ENCODE measurements at regions not wholly inside any gene's neighbourhood (a gene's known extent, or its start where the extent isn't known, plus 50 kb on each side); places are given as distances from the start of the nearest gene placed in this dataset.
"Not testable (repeated sequence)": the region's sequence is repeated elsewhere in the genome, so short reads cannot be mapped to it uniquely, and the experiment has no call there.

- Histone ChIP-seq H3K4me2 (ENCODE audit: low read length) (peak overlapping the region; percentile 32), H3K9me3 (replicated peaks; ENCODE audit: low read length) (peaks cover 3% of the 10 kb centered on the region), H3K4me1 (ENCODE audit: control insufficient read depth, insufficient read depth, low read length) (peaks cover 16% of the 10 kb centered on the region), H3K4me3 (ENCODE audit: low read length) (no peak overlapping the region), H3K36me3 (ENCODE audit: insufficient read depth, low read length) (no peaks in the 10 kb centered on the region), H3K9ac (ENCODE audit: low read depth, low read length) (peak overlapping the region; percentile 6), H3K27me3 (ENCODE audit: control insufficient read depth, insufficient read depth, low read length) (peaks cover 25% of the 10 kb centered on the region)
Measured at GRCh38 chr15:69557020-69557706, 104.5 kb downstream of the RPLP1 start.

- H3K4me2 ChIP-seq (ENCODE audit: low read length), result peak overlapping the region; percentile 20
- no peaks in the 10 kb centered on the region for H3K36me3 ChIP-seq (ENCODE audit: insufficient read depth, low read length)
- H3K4me1 ChIP-seq (ENCODE audit: control insufficient read depth, insufficient read depth, low read length), result peaks cover 16% of the 10 kb centered on the region
- peaks cover 29% of the 10 kb centered on the region for H3K27me3 ChIP-seq (ENCODE audit: control insufficient read depth, insufficient read depth, low read length)
- H3K9me3 ChIP-seq (replicated peaks; ENCODE audit: low read length), result no peaks in the 10 kb centered on the region
- H3K4me3 ChIP-seq (ENCODE audit: low read length), result no peak overlapping the region
- H3K9ac ChIP-seq (ENCODE audit: low read depth, low read length), result no peak overlapping the region
Measured at GRCh38 chr15:69557707-69558409, 105.2 kb downstream of the RPLP1 start.

- Histone ChIP-seq H3K36me3 (ENCODE audit: insufficient read depth, low read length) (no peaks in the 10 kb centered on the region), H3K4me2 (ENCODE audit: low read length) (no peak overlapping the region), H3K9me3 (replicated peaks; ENCODE audit: low read length) (no peaks in the 10 kb centered on the region), H3K9ac (ENCODE audit: low read depth, low read length) (no peak overlapping the region), H3K4me1 (ENCODE audit: control insufficient read depth, insufficient read depth, low read length) (peaks cover 16% of the 10 kb centered on the region), H3K27me3 (ENCODE audit: control insufficient read depth, insufficient read depth, low read length) (peaks cover 33% of the 10 kb centered on the region), H3K4me3 (ENCODE audit: low read length) (no peak overlapping the region)
Measured at GRCh38 chr15:69559440-69560190, 107.0 kb downstream of the RPLP1 start.

GRCh38 chr15:69561071-69561784, 108.6 kb downstream of the RPLP1 start:
- Histone ChIP-seq H3K4me3 (ENCODE audit: low read length) (no peak overlapping the region), H3K4me2 (ENCODE audit: low read length) (no peak overlapping the region), H3K36me3 (ENCODE audit: insufficient read depth, low read length) (no peaks in the 10 kb centered on the region), H3K4me1 (ENCODE audit: control insufficient read depth, insufficient read depth, low read length) (peaks cover 16% of the 10 kb centered on the region), H3K9ac (ENCODE audit: low read depth, low read length) (no peak overlapping the region), H3K27me3 (ENCODE audit: control insufficient read depth, insufficient read depth, low read length) (peaks cover 33% of the 10 kb centered on the region), H3K9me3 (replicated peaks; ENCODE audit: low read length) (no peaks in the 10 kb centered on the region)

- H3K9ac ChIP-seq (ENCODE audit: low read depth, low read length), result no peak overlapping the region
- peaks cover 33% of the 10 kb centered on the region for H3K27me3 ChIP-seq (ENCODE audit: control insufficient read depth, insufficient read depth, low read length)
- no peaks in the 10 kb centered on the region for H3K9me3 ChIP-seq (replicated peaks; ENCODE audit: low read length)
- H3K36me3 ChIP-seq (ENCODE audit: insufficient read depth, low read length), result no peaks in the 10 kb centered on the region
- peaks cover 8% of the 10 kb centered on the region for H3K4me1 ChIP-seq (ENCODE audit: control insufficient read depth, insufficient read depth, low read length)
- no peak overlapping the region for H3K4me3 ChIP-seq (ENCODE audit: low read length)
- no peak overlapping the region for H3K4me2 ChIP-seq (ENCODE audit: low read length)
Measured at GRCh38 chr15:69562116-69562515, 109.5 kb downstream of the RPLP1 start.

GRCh38 chr15:69562564-69562963, 109.9 kb downstream of the RPLP1 start:
- peaks cover 5% of the 10 kb centered on the region for H3K4me1 ChIP-seq (ENCODE audit: control insufficient read depth, insufficient read depth, low read length)
- H3K9ac ChIP-seq (ENCODE audit: low read depth, low read length), result no peak overlapping the region
- H3K36me3 ChIP-seq (ENCODE audit: insufficient read depth, low read length), result no peaks in the 10 kb centered on the region
- peaks cover 33% of the 10 kb centered on the region for H3K27me3 ChIP-seq (ENCODE audit: control insufficient read depth, insufficient read depth, low read length)
- no peaks in the 10 kb centered on the region for H3K9me3 ChIP-seq (replicated peaks; ENCODE audit: low read length)
- H3K4me3 ChIP-seq (ENCODE audit: low read length), result no peak overlapping the region
- H3K4me2 ChIP-seq (ENCODE audit: low read length), result no peak overlapping the region

GRCh38 chr15:69565066-69565655, 112.5 kb downstream of the RPLP1 start:
- Histone ChIP-seq H3K9ac (ENCODE audit: low read depth, low read length) (no peak overlapping the region), H3K4me1 (ENCODE audit: control insufficient read depth, insufficient read depth, low read length) (peaks cover 9% of the 10 kb centered on the region), H3K9me3 (replicated peaks; ENCODE audit: low read length) (no peaks in the 10 kb centered on the region), H3K4me2 (ENCODE audit: low read length) (no peak overlapping the region), H3K4me3 (ENCODE audit: low read length) (no peak overlapping the region), H3K27me3 (ENCODE audit: control insufficient read depth, insufficient read depth, low read length) (peaks cover 36% of the 10 kb centered on the region), H3K36me3 (ENCODE audit: insufficient read depth, low read length) (no peaks in the 10 kb centered on the region)

- peaks cover 27% of the 10 kb centered on the region for H3K27me3 ChIP-seq (ENCODE audit: control insufficient read depth, insufficient read depth, low read length)
- H3K4me3 ChIP-seq (ENCODE audit: low read length); H3K4me2 ChIP-seq (ENCODE audit: low read length); H3K4me1 ChIP-seq (ENCODE audit: control insufficient read depth, insufficient read depth, low read length); H3K9ac ChIP-seq (ENCODE audit: low read depth, low read length); H3K36me3 ChIP-seq (ENCODE audit: insufficient read depth, low read length); H3K9me3 ChIP-seq (replicated peaks; ENCODE audit: low read length): not testable (repeated sequence)
Measured at GRCh38 chr15:69567238-69567760, 114.7 kb downstream of the RPLP1 start.

GRCh38 chr15:69568173-69569009, 115.8 kb downstream of the RPLP1 start:
- no peak overlapping the region for H3K9ac ChIP-seq (ENCODE audit: low read depth, low read length)
- H3K4me3 ChIP-seq (ENCODE audit: low read length), result no peak overlapping the region
- peaks cover 9% of the 10 kb centered on the region for H3K4me1 ChIP-seq (ENCODE audit: control insufficient read depth, insufficient read depth, low read length)
- H3K27me3 ChIP-seq (ENCODE audit: control insufficient read depth, insufficient read depth, low read length), result peaks cover 26% of the 10 kb centered on the region
- H3K4me2 ChIP-seq (ENCODE audit: low read length), result peak overlapping the region; percentile 4
- no peaks in the 10 kb centered on the region for H3K9me3 ChIP-seq (replicated peaks; ENCODE audit: low read length)
- no peaks in the 10 kb centered on the region for H3K36me3 ChIP-seq (ENCODE audit: insufficient read depth, low read length)

GRCh38 chr15:69570454-69570853, 117.8 kb downstream of the RPLP1 start:
- H3K4me1 ChIP-seq (ENCODE audit: control insufficient read depth, insufficient read depth, low read length), result peaks cover 9% of the 10 kb centered on the region
- no peak overlapping the region for H3K4me2 ChIP-seq (ENCODE audit: low read length)
- no peak overlapping the region for H3K4me3 ChIP-seq (ENCODE audit: low read length)
- H3K9ac ChIP-seq (ENCODE audit: low read depth, low read length), result no peak overlapping the region
- no peaks in the 10 kb centered on the region for H3K36me3 ChIP-seq (ENCODE audit: insufficient read depth, low read length)
- peaks cover 44% of the 10 kb centered on the region for H3K27me3 ChIP-seq (ENCODE audit: control insufficient read depth, insufficient read depth, low read length)
- no peaks in the 10 kb centered on the region for H3K9me3 ChIP-seq (replicated peaks; ENCODE audit: low read length)
